ENCODE measurements at regions not wholly inside any gene's neighbourhood (a gene's known extent, or its start where the extent isn't known, plus 50 kb on each side); places are given as distances from the start of the nearest gene placed in this dataset.

DNA sequence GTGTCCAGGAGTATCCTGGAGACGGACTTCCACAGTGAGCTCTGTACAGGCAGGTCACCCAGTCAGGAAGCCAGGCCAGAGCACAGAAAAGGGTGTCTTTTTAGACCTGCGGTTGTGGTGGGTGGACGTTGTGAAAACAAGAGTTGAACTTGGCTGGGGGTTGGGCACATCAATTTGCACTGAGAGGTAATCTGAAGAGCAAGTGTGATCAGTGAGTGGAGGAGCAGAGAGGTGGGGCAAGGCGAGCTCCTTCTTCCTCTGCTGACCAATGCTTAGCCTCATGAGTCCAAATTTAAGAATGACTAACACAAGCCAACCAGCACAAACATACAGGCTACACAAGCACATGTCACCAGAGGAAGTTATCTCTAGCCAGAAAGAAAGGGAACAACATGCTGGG is 310.8 kb downstream of the TCERG1L start:
- TF ChIP-seq CTCF (IDR thresholded peaks at IDR 0.05) = no peak
- Histone ChIP-seq H3K27ac (no peak overlapping the region), H3K4me1 (no peaks in the 10 kb centered on the region), H3K36me3 (no peaks in the 10 kb centered on the region), H3K4me3 (no peak overlapping the region), H3K9me3 (peaks cover 0 to 12% (median 0%) of the 10 kb centered on the region in 11 donors), H3K27me3 (peaks cover 0 to 50% (median 26%) of the 10 kb centered on the region in 7 donors)
- no peak for ATAC-seq
- 62 to 67% methylated on average over 4 of the region's 4 CpGs for WGBS, 2 donors
- no peak for DNase-seq
- intact Hi-C loops (cut with DNase I) = no loop called here

DNA sequence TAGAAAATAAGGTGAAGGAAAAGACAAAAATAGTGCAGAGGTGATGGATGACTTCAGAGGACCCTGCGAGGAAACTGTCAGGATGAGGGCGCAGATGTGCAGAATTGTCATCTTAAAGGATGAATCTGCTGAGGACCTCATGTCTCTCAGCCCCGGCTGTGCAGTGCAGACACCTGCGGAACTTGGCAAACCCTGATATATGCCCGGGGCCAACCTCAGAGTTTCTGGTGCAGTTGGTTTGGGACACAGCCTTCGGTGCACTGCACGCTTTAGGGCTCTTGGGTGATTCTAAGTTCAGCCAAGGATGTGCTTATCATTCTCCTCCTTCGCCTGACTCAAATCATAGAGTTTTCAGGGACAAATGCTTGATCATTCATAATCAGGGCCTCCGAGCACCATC is 310.1 kb downstream of the TCERG1L start:
- Histone ChIP-seq H3K9me3 (peaks cover 0 to 11% (median 0%) of the 10 kb centered on the region in 11 donors), H3K36me3 (no peaks in the 10 kb centered on the region), H3K27ac (no peak overlapping the region), H3K4me1 (no peaks in the 10 kb centered on the region), H3K4me3 (no peak overlapping the region), H3K27me3 (peaks cover 0 to 50% (median 24%) of the 10 kb centered on the region in 7 donors)
- no peak for TF ChIP-seq CTCF (IDR thresholded peaks at IDR 0.05)
- WGBS, 2 donors = 85 to 86% methylated on average over 9 of the region's 9 CpGs
- DNase-seq (no peak), ATAC-seq (no peak)
- intact Hi-C loops (cut with DNase I) = no loop called here

- no peak for DNase-seq
- Histone ChIP-seq H3K27ac (no peak overlapping the region), H3K4me3 (no peak overlapping the region), H3K4me1 (no peaks in the 10 kb centered on the region), H3K36me3 (no peaks in the 10 kb centered on the region), H3K9me3 (peaks cover 0 to 9% (median 0%) of the 10 kb centered on the region in 11 donors), H3K27me3 (peaks cover 0 to 42% (median 25%) of the 10 kb centered on the region in 7 donors)
- 54 to 56% methylated on average over 12 of the region's 12 CpGs for WGBS, 2 donors
- intact Hi-C loops (cut with DNase I) = no loop called here
- no peak for ATAC-seq
- TF ChIP-seq CTCF (IDR thresholded peaks at IDR 0.05) = no peak
These were observed 309.3 kb downstream of the TCERG1L start for GRCh38 chr10:131002031-131002861.

DNA sequence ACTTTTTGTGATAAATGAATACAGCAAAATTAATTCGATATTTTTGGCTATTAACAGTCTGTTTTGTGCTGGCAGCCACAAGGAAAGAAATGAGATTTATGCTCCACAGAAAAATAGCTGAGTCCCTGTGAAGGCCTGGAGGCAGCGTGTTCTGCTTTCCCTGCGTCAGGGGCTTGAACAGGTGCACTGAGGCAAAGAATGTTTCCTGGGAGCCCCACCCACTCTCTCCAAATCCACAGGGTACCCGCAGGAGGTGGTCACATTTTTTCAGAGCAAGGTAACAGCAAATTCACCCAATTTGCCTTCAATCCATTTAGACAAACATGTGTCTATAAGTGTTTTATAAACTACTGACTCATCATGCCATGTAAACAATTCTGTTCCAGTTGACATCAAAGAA is 308.1 kb downstream of the TCERG1L start:
- Histone ChIP-seq H3K27me3 (peaks cover 0 to 31% (median 18%) of the 10 kb centered on the region in 7 donors), H3K4me1 (no peaks in the 10 kb centered on the region), H3K27ac (no peak overlapping the region), H3K4me3 (no peak overlapping the region), H3K36me3 (no peaks in the 10 kb centered on the region), H3K9me3 (peaks cover 0 to 9% (median 0%) of the 10 kb centered on the region in 11 donors)
- intact Hi-C loops (cut with DNase I) = no loop called here
- no peak for TF ChIP-seq CTCF (IDR thresholded peaks at IDR 0.05)
- no peak for DNase-seq
- WGBS, 2 donors = 78 to 79% methylated on average over 4 of the region's 4 CpGs
- ATAC-seq = no peak
